Neural progenitor cell (in vitro differentiated cells): ENCODE measurements at regions not wholly inside any gene's neighbourhood (a gene's known extent, or its start where the extent isn't known, plus 50 kb on each side); places are given as distances from the start of the nearest gene placed in this dataset.

Source experiments
- CTCF ChIP-seq: fragments of 200-600 bp; sonication (generic); IDR thresholded peaks from 2 replicates; pipeline ENCODE4 v1.5.1; 2017; ENCODE audit warnings: antibody characterized with exemption, mild to moderate bottlenecking
- EZH2 ChIP-seq: fragments of 200-600 bp; sonication (generic); IDR thresholded peaks from 2 replicates; pipeline ENCODE4 v1.6.1; 2017; ENCODE audit warnings: antibody characterized with exemption, mild to moderate bottlenecking, moderate library complexity

GRCh38 chr2:236445678-236446077, 123.9 kb upstream of the ACKR3 start:
- no peak for TF ChIP-seq CTCF
- TF ChIP-seq EZH2 = no peak
